Astrocyte (in vitro differentiated cells and primary cell): ENCODE measurements at regions not wholly inside any gene's neighbourhood (a gene's known extent, or its start where the extent isn't known, plus 50 kb on each side); places are given as distances from the start of the nearest gene placed in this dataset.

ENCODE experiments used
- DNase-seq: peaks from one replicate; pipeline ENCODE4 v3.0.0-alpha.2; 2010; ENCODE audit warnings: low read depth
- FAIRE-seq: peaks from 2 replicates; lab custom pipeline; 2011; peaks lifted over from hg19 to GRCh38; lab: Jason Lieb, UNC
- H2AFZ ChIP-seq: 2 replicates; pipeline ENCODE4 v1.6.0; 2012; ENCODE audit warnings: low read depth, low read length, inconsistent platforms
- H3K27ac ChIP-seq: 2 replicates; pipeline ENCODE4 v1.5.1; 2011; ENCODE audit warnings: low read depth, low read length, inconsistent platforms
- H3K27me3 ChIP-seq: 2 replicates; pipeline ENCODE4 v1.6.0; 2011; ENCODE audit warnings: low read length, inconsistent platforms; ENCODE audit not compliant: insufficient read depth
- H3K36me3 ChIP-seq: 2 replicates; pipeline ENCODE4 v1.5.1; 2011; ENCODE audit warnings: low read length, inconsistent platforms; ENCODE audit not compliant: insufficient read depth
- H3K4me1 ChIP-seq: 2 replicates; pipeline ENCODE4 v1.5.1; 2011; ENCODE audit warnings: low read length, inconsistent platforms; ENCODE audit not compliant: insufficient read depth
- H3K4me2 ChIP-seq: 2 replicates; pipeline ENCODE4 v1.6.0; 2012; ENCODE audit warnings: low read length, inconsistent platforms
- H3K4me3 ChIP-seq: 2 replicates; pipeline ENCODE4 v1.5.1; 2011; ENCODE audit warnings: low read depth, mild to moderate bottlenecking, low read length, inconsistent platforms; ENCODE audit not compliant: insufficient read depth
- H3K79me2 ChIP-seq: 2 replicates; pipeline ENCODE4 v1.6.0; 2012; ENCODE audit warnings: mild to moderate bottlenecking, low read length, inconsistent platforms; ENCODE audit not compliant: insufficient read depth
- H3K9ac ChIP-seq: 2 replicates; pipeline ENCODE4 v1.6.0; 2012; ENCODE audit warnings: mild to moderate bottlenecking, low read length, inconsistent platforms
- H3K9me3 ChIP-seq: 2 replicates; pipeline ENCODE4 v1.5.1; 2012; ENCODE audit warnings: low read depth, mild to moderate bottlenecking, low read length, inconsistent platforms; ENCODE audit not compliant: insufficient read depth
- H4K20me1 ChIP-seq: 2 replicates; pipeline ENCODE4 v1.6.0; 2012; ENCODE audit warnings: low read length, inconsistent platforms; ENCODE audit not compliant: insufficient read depth
- H3K27ac Mint-ChIP-seq: one replicate; pipeline ENCODE4 v1.8.0; 2021; ENCODE audit warnings: mild to moderate bottlenecking, mixed read lengths; ENCODE audit not compliant: unreplicated experiment
- H3K27me3 Mint-ChIP-seq: one replicate; pipeline ENCODE4 v1.8.0; 2021; ENCODE audit warnings: low read depth, mixed read lengths; ENCODE audit not compliant: unreplicated experiment
- H3K36me3 Mint-ChIP-seq: one replicate; pipeline ENCODE4 v1.8.0; 2021; ENCODE audit warnings: low read depth, mixed read lengths; ENCODE audit not compliant: unreplicated experiment
- H3K4me1 Mint-ChIP-seq: one replicate; pipeline ENCODE4 v1.8.0; 2021; ENCODE audit warnings: low read depth, mixed read lengths; ENCODE audit not compliant: unreplicated experiment
- H3K4me3 Mint-ChIP-seq: one replicate; pipeline ENCODE4 v1.8.0; 2021; ENCODE audit warnings: mild to moderate bottlenecking, moderate library complexity, mixed read lengths; ENCODE audit not compliant: unreplicated experiment
- H3K9me3 Mint-ChIP-seq: one replicate; pipeline ENCODE4 v1.8.0; 2021; ENCODE audit warnings: mild to moderate bottlenecking, mixed read lengths; ENCODE audit not compliant: unreplicated experiment
- CTCF ChIP-seq: IDR thresholded peaks from 2 replicates; pipeline ENCODE4 v1.5.1; 2011; ENCODE audit warnings: low read depth, mild to moderate bottlenecking, inconsistent platforms, low read length, moderate library complexity; ENCODE audit not compliant: insufficient read depth
- EZH2 ChIP-seq: IDR thresholded peaks from 2 replicates; pipeline ENCODE4 v1.6.1; 2012; ENCODE audit warnings: mild to moderate bottlenecking, low read length, inconsistent platforms; ENCODE audit not compliant: insufficient read depth

GRCh38 chr16:74100395-74101326, 196.0 kb upstream of the PSMD7 start:
- H3K4me3 ChIP-seq: no peak overlapping the region
- H3K27me3 ChIP-seq: no peaks in the 10 kb centered on the region
- no peaks in the 10 kb centered on the region for H3K9me3 ChIP-seq
- H3K4me1 ChIP-seq: no peaks in the 10 kb centered on the region
- H3K9me3 Mint-ChIP-seq: no peaks in the 10 kb centered on the region
- no peaks in the 10 kb centered on the region for H3K79me2 ChIP-seq
- H3K36me3 ChIP-seq: no peaks in the 10 kb centered on the region
- H3K27ac ChIP-seq: no peak overlapping the region
- no peak overlapping the region for H2AFZ ChIP-seq
- no peak overlapping the region for H3K4me3 Mint-ChIP-seq
- H3K4me1 Mint-ChIP-seq: no peaks in the 10 kb centered on the region
- peaks cover 2% of the 10 kb centered on the region for H3K27me3 Mint-ChIP-seq
- H3K4me2 ChIP-seq: no peak overlapping the region
- no peak for FAIRE-seq
- no peaks in the 10 kb centered on the region for H3K36me3 Mint-ChIP-seq
- no peaks in the 10 kb centered on the region for H4K20me1 ChIP-seq
- H3K9ac ChIP-seq: no peak overlapping the region
- DNase-seq: no peak
- H3K27ac Mint-ChIP-seq: no peak overlapping the region
- TF ChIP-seq CTCF (no peak), EZH2 (no peak)

- no peaks in the 10 kb centered on the region for H3K36me3 Mint-ChIP-seq
- no peaks in the 10 kb centered on the region for H3K27me3 ChIP-seq
- H3K27ac Mint-ChIP-seq: no peak overlapping the region
- TF ChIP-seq CTCF (no peak), EZH2 (no peak)
- no peak overlapping the region for H3K4me2 ChIP-seq
- H2AFZ ChIP-seq: no peak overlapping the region
- H3K4me1 ChIP-seq: no peaks in the 10 kb centered on the region
- H3K4me1 Mint-ChIP-seq: no peaks in the 10 kb centered on the region
- peaks cover 2% of the 10 kb centered on the region for H3K27me3 Mint-ChIP-seq
- DNase-seq (no peak), FAIRE-seq (no peak)
- H3K4me3 ChIP-seq: no peak overlapping the region
- no peak overlapping the region for H3K4me3 Mint-ChIP-seq
- H3K9ac ChIP-seq: no peak overlapping the region
- no peaks in the 10 kb centered on the region for H4K20me1 ChIP-seq
- no peak overlapping the region for H3K27ac ChIP-seq
- H3K36me3 ChIP-seq: no peaks in the 10 kb centered on the region
- no peaks in the 10 kb centered on the region for H3K9me3 Mint-ChIP-seq
- no peaks in the 10 kb centered on the region for H3K79me2 ChIP-seq
- no peaks in the 10 kb centered on the region for H3K9me3 ChIP-seq
Measured at GRCh38 chr16:74099530-74099929, 197.1 kb upstream of the PSMD7 start.

- no peaks in the 10 kb centered on the region for H3K4me1 Mint-ChIP-seq
- no peak overlapping the region for H3K4me2 ChIP-seq
- H4K20me1 ChIP-seq: no peaks in the 10 kb centered on the region
- TF ChIP-seq EZH2: no peak
- no peak for TF ChIP-seq CTCF
- no peaks in the 10 kb centered on the region for H3K9me3 Mint-ChIP-seq
- H3K9ac ChIP-seq: no peak overlapping the region
- H3K36me3 Mint-ChIP-seq: no peaks in the 10 kb centered on the region
- H2AFZ ChIP-seq: no peak overlapping the region
- no peak overlapping the region for H3K27ac Mint-ChIP-seq
- no peaks in the 10 kb centered on the region for H3K36me3 ChIP-seq
- no peak overlapping the region for H3K27ac ChIP-seq
- DNase-seq: no peak
- H3K4me1 ChIP-seq: no peaks in the 10 kb centered on the region
- FAIRE-seq: no peak
- no peaks in the 10 kb centered on the region for H3K27me3 Mint-ChIP-seq
- no peaks in the 10 kb centered on the region for H3K27me3 ChIP-seq
- no peaks in the 10 kb centered on the region for H3K9me3 ChIP-seq
- no peak overlapping the region for H3K4me3 Mint-ChIP-seq
- no peaks in the 10 kb centered on the region for H3K79me2 ChIP-seq
- no peak overlapping the region for H3K4me3 ChIP-seq
Measured at GRCh38 chr16:74094962-74095361, 201.7 kb upstream of the PSMD7 start.
